Loucy (cell line): ENCODE measurements at regions not wholly inside any gene's neighbourhood (a gene's known extent, or its start where the extent isn't known, plus 50 kb on each side); places are given as distances from the start of the nearest gene placed in this dataset.

Experiments
- H2AFZ ChIP-seq: fragments of 200-600 bp; sonication (generic); 2 replicates; pipeline ENCODE4 v1.6.0; 2016; ENCODE audit warnings: antibody characterized with exemption, mild to moderate bottlenecking, low read length, moderate library complexity
- H3F3A ChIP-seq: fragments of 200-600 bp; 2 replicates; pipeline ENCODE4 v1.6.0; 2016; ENCODE audit warnings: antibody characterized with exemption, low read depth, mild to moderate bottlenecking
- H3K27me3 ChIP-seq: fragments of 200-600 bp; sonication (generic); 2 replicates; pipeline ENCODE4 v1.6.1; 2014; ENCODE audit warnings: low read length, mild to moderate bottlenecking; ENCODE audit not compliant: insufficient read depth, poor library complexity, severe bottlenecking
- H3K36me3 ChIP-seq: fragments of 200-600 bp; sonication (generic); 2 replicates; pipeline ENCODE4 v1.6.1; 2016; ENCODE audit warnings: low read length; ENCODE audit not compliant: insufficient read depth
- H3K4me1 ChIP-seq: fragments of 200-600 bp; sonication (generic); 2 replicates; pipeline ENCODE4 v1.5.1; 2014; ENCODE audit warnings: low read length, mild to moderate bottlenecking; ENCODE audit not compliant: insufficient read depth, poor library complexity, severe bottlenecking
- H3K4me2 ChIP-seq: fragments of 200-600 bp; sonication (generic); 2 replicates; pipeline ENCODE4 v1.6.0; 2014; ENCODE audit warnings: antibody characterized with exemption, low read length, low read depth, mild to moderate bottlenecking; ENCODE audit not compliant: poor library complexity, severe bottlenecking
- H3K4me3 ChIP-seq: fragments of 200-600 bp; sonication (generic); 2 replicates; pipeline ENCODE4 v1.5.1; 2014; ENCODE audit warnings: low read length, mild to moderate bottlenecking, mixed read lengths; ENCODE audit not compliant: poor library complexity, severe bottlenecking
- H3K79me2 ChIP-seq: fragments of 200-600 bp; sonication (generic); 2 replicates; pipeline ENCODE4 v1.6.1; 2014; ENCODE audit warnings: low read length; ENCODE audit not compliant: insufficient read depth
- H3K9ac ChIP-seq: fragments of 200-600 bp; sonication (generic); 2 replicates; pipeline ENCODE4 v1.6.0; 2014; ENCODE audit warnings: mild to moderate bottlenecking, low read depth, low read length, moderate library complexity; ENCODE audit not compliant: poor library complexity, severe bottlenecking
- H3K9me2 ChIP-seq: fragments of 200-600 bp; sonication (generic); replicated peaks from 2 replicates; pipeline ENCODE4 v1.6.1; 2016; ENCODE audit warnings: low read depth, low read length, mixed read lengths
- H3K9me3 ChIP-seq: fragments of 200-600 bp; sonication (generic); 2 replicates; pipeline ENCODE4 v1.6.1; 2014; ENCODE audit warnings: mild to moderate bottlenecking, antibody characterized with exemption, low read length, low read depth; ENCODE audit not compliant: insufficient read depth
- H4K20me1 ChIP-seq: fragments of 200-600 bp; sonication (generic); 2 replicates; pipeline ENCODE4 v1.6.0; 2014; ENCODE audit warnings: antibody characterized with exemption, low read length, mild to moderate bottlenecking; ENCODE audit not compliant: insufficient read depth, poor library complexity, severe bottlenecking
- CTCF ChIP-seq: fragments of 200-600 bp; sonication (generic); conservative IDR thresholded peaks from 2 replicates; pipeline ENCODE4 v1.5.1; 2014; ENCODE audit warnings: mild to moderate bottlenecking, antibody characterized with exemption, low read length
- EZH2phosphoT487 ChIP-seq: fragments of 200-600 bp; IDR thresholded peaks from 2 replicates; pipeline ENCODE4 v1.6.1; 2018; ENCODE audit warnings: antibody characterized with exemption, mild to moderate bottlenecking, moderate library complexity, borderline replicate concordance

DNA sequence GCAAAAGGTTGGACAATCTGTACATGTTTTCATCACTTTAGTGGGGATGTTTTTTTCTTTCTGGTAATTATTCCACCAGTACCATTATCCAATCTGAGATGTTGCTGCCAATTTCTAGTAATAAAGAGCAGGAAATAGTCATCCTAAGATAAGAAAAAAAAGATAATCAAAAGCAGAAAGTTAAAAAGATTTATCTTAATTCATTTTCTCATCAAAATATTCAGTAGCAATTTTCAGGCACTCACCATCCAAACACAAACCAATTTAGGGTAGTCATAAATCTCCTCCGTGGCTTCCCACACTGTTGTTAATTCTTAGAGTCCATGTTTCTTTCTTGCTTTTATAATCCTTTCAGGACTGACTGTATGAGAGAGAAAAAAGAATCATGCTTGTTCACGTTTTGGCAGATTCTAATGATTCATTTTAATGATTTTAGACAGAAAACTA, 263.7 kb upstream of the UGT8 start:
- H3K9me2 ChIP-seq = no peaks in the 10 kb centered on the region
- no peaks in the 10 kb centered on the region for H3K36me3 ChIP-seq
- H3K4me1 ChIP-seq = no peaks in the 10 kb centered on the region
- no peaks in the 10 kb centered on the region for H4K20me1 ChIP-seq
- H3K9me3 ChIP-seq = no peaks in the 10 kb centered on the region
- H2AFZ ChIP-seq = no peak overlapping the region
- TF ChIP-seq CTCF (no peak), EZH2phosphoT487 (no peak)
- no peak overlapping the region for H3K4me3 ChIP-seq
- H3K79me2 ChIP-seq = no peaks in the 10 kb centered on the region
- H3K27me3 ChIP-seq = no peaks in the 10 kb centered on the region
- no peak overlapping the region for H3K9ac ChIP-seq
- H3F3A ChIP-seq = no peaks in the 10 kb centered on the region
- H3K4me2 ChIP-seq = no peak overlapping the region

DNA sequence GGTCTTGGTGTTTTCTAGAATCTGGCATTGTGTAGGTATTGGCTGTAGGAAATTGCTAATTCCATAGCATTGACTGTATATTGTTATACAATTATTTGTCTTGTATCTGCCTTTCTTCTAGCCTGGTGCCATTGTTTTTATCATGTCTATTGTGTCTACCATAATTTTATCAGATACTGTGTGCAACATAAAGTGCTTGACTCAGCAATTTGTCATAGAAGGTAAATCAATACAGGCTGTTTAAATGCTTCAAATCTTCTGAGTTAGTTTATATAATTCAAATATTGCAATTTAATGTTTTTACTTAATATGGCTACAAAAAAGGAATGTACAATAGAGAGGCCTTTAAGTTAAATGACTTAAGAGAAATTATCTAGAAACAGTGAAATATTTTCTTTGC, 263.3 kb upstream of the UGT8 start:
- Histone ChIP-seq H3K79me2 (no peaks in the 10 kb centered on the region), H3K4me3 (no peak overlapping the region)

DNA sequence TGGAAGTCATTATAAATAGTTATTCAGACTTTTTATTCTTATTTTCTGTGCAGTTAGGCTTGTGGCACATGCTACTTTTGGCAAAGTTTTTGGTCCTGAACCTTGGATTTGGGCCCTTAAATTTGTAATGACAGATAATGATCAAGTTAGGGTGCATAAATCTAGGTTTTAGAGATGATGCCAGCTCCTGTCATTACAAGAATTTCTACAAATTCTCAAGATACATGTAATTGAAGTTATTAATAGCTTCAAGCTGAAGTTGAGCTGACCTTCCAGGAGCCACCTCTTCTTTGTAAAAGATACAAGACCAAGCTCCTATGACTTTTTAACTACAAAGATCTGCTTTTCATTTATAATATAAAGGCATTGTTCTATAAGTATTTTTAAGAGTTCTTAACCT, 255.6 kb upstream of the UGT8 start:
- no peak overlapping the region for H3K9ac ChIP-seq
- no peak overlapping the region for H3K4me3 ChIP-seq
- H3F3A ChIP-seq = no peaks in the 10 kb centered on the region
- H3K4me2 ChIP-seq = no peak overlapping the region
- no peaks in the 10 kb centered on the region for H3K79me2 ChIP-seq
- no peaks in the 10 kb centered on the region for H3K4me1 ChIP-seq
- H4K20me1 ChIP-seq = no peaks in the 10 kb centered on the region
- no peaks in the 10 kb centered on the region for H3K27me3 ChIP-seq
- TF ChIP-seq EZH2phosphoT487 = no peak
- no peak for TF ChIP-seq CTCF
- H3K9me2 ChIP-seq = no peaks in the 10 kb centered on the region
- no peaks in the 10 kb centered on the region for H3K36me3 ChIP-seq
- H3K9me3 ChIP-seq = no peaks in the 10 kb centered on the region
- 0 out of 2 replicates have a peak overlapping the region, but pooled peaks have one; percentile 32 for H2AFZ ChIP-seq

More for the DNA sequence above, 263.3 kb upstream of the UGT8 start:
- Histone ChIP-seq H3K36me3 (no peaks in the 10 kb centered on the region), H3K4me2 (no peak overlapping the region), H2AFZ (no peak overlapping the region), H3K9ac (no peak overlapping the region), H3F3A (no peaks in the 10 kb centered on the region), H3K9me2 (no peaks in the 10 kb centered on the region), H3K27me3 (no peaks in the 10 kb centered on the region), H4K20me1 (no peaks in the 10 kb centered on the region), H3K4me1 (no peaks in the 10 kb centered on the region), H3K9me3 (no peaks in the 10 kb centered on the region)
- TF ChIP-seq CTCF (no peak), EZH2phosphoT487 (no peak)
